Mesenchymal stem cell (in vitro differentiated cells and primary cell): ENCODE measurements at regions not wholly inside any gene's neighbourhood (a gene's known extent, or its start where the extent isn't known, plus 50 kb on each side); places are given as distances from the start of the nearest gene placed in this dataset.

Source experiments
- DNase-seq: peaks from one replicate; pipeline ENCODE4 v3.0.0-alpha.2; 2013
- H2AFZ ChIP-seq: one replicate; pipeline ENCODE4 v1.6.1; 2013; ENCODE audit warnings: low read depth, mild to moderate bottlenecking, control low read depth, inconsistent platforms, low read length, moderate library complexity
- H2AK5ac ChIP-seq: 2 replicates; pipeline ENCODE4 v1.6.1; 2013; ENCODE audit warnings: low read length, moderate library complexity, mild to moderate bottlenecking, inconsistent platforms; ENCODE audit not compliant: severe bottlenecking
- H2BK120ac ChIP-seq: one replicate; pipeline ENCODE4 v1.6.1; 2013; ENCODE audit warnings: low read depth, mild to moderate bottlenecking, inconsistent platforms, low read length, moderate library complexity
- H2BK12ac ChIP-seq, 2 experiments: one replicate each; pipeline ENCODE4 v1.6.1; 2013; ENCODE audit warnings: inconsistent platforms in 2 of 2, low read length in 2 of 2, mild to moderate bottlenecking in 2 of 2, moderate library complexity in 2 of 2, control low read depth in 1 of 2
- H2BK15ac ChIP-seq: one replicate; pipeline ENCODE4 v1.6.1; 2013; ENCODE audit warnings: mild to moderate bottlenecking, low read depth, inconsistent platforms; ENCODE audit not compliant: poor library complexity, severe bottlenecking
- H2BK5ac ChIP-seq: 2 replicates; pipeline ENCODE4 v1.6.1; 2013; ENCODE audit warnings: low read depth, mild to moderate bottlenecking, low read length, control low read depth, inconsistent platforms; ENCODE audit not compliant: poor library complexity, severe bottlenecking
- H3K14ac ChIP-seq, 2 experiments: one replicate each; pipeline ENCODE4 v1.6.1; 2013; ENCODE audit warnings: inconsistent platforms in 2 of 2, low read length in 2 of 2, control low read depth in 1 of 2, mild to moderate bottlenecking in 1 of 2, moderate library complexity in 1 of 2
- H3K18ac ChIP-seq, 2 experiments: one replicate each; pipeline ENCODE4 v1.6.1; 2013; ENCODE audit warnings: inconsistent platforms in 2 of 2, low read length in 2 of 2, control low read depth in 1 of 2, low read depth in 1 of 2, mild to moderate bottlenecking in 1 of 2
- H3K23ac ChIP-seq, 2 experiments: one replicate each; pipeline ENCODE4 v1.6.1; 2013; ENCODE audit warnings: inconsistent platforms in 2 of 2, low read length in 2 of 2, mild to moderate bottlenecking in 2 of 2, moderate library complexity in 2 of 2, control low read depth in 1 of 2
- H3K27ac ChIP-seq: 2 replicates; pipeline ENCODE4 v1.5.1; 2013; ENCODE audit warnings: mild to moderate bottlenecking, moderate library complexity, low read length, control low read depth, inconsistent platforms; ENCODE audit not compliant: poor library complexity, severe bottlenecking
- H3K27me3 ChIP-seq, 2 experiments: 2 replicates each; pipeline versions ENCODE4 v1.6.1 to v1.7.0; 2013; ENCODE audit warnings: low read length in 2 of 2, mild to moderate bottlenecking in 2 of 2, moderate library complexity in 2 of 2, control low read depth in 1 of 2, inconsistent platforms in 1 of 2; ENCODE audit not compliant: control insufficient read depth in 1 of 2, insufficient read depth in 1 of 2
- H3K36me3 ChIP-seq, 2 experiments: 2 replicates each; pipeline versions ENCODE4 v1.6.1 to v1.7.0; 2013; ENCODE audit warnings: low read length in 2 of 2, control low read depth in 1 of 2, inconsistent platforms in 1 of 2, low read depth in 1 of 2, mild to moderate bottlenecking in 1 of 2; ENCODE audit not compliant: insufficient read depth in 2 of 2, control insufficient read depth in 1 of 2
- H3K4ac ChIP-seq, 2 experiments: one replicate each; pipeline ENCODE4 v1.6.1; 2013; ENCODE audit warnings: inconsistent platforms in 2 of 2, low read length in 2 of 2, mild to moderate bottlenecking in 2 of 2, moderate library complexity in 2 of 2, control low read depth in 1 of 2, low read depth in 1 of 2
- H3K4me1 ChIP-seq: 2 replicates; pipeline ENCODE4 v1.6.1; 2013; ENCODE audit warnings: low read depth, low read length, control low read depth; ENCODE audit not compliant: control insufficient read depth, insufficient read depth
- H3K4me2 ChIP-seq: 2 replicates; pipeline ENCODE4 v1.6.1; 2013; ENCODE audit warnings: low read length, mild to moderate bottlenecking, inconsistent platforms; ENCODE audit not compliant: poor library complexity, severe bottlenecking
- H3K4me3 ChIP-seq, 2 experiments: 2 replicates each; pipeline versions ENCODE4 v1.5.1 to v1.7.0; 2013; ENCODE audit warnings: low read length in 2 of 2, mild to moderate bottlenecking in 2 of 2, control low read depth in 1 of 2, low read depth in 1 of 2; ENCODE audit not compliant: insufficient read depth in 1 of 2
- H3K79me1 ChIP-seq: replicated peaks from 2 replicates; pipeline ENCODE4 v1.6.1; 2013; ENCODE audit warnings: mild to moderate bottlenecking, control low read depth, low read length, inconsistent platforms; ENCODE audit not compliant: poor library complexity, severe bottlenecking
- H3K9ac ChIP-seq: 2 replicates; pipeline ENCODE4 v1.7.0; 2013; ENCODE audit warnings: mild to moderate bottlenecking, low read length, moderate library complexity
- H3K9me3 ChIP-seq: 2 replicates; pipeline ENCODE4 v1.7.0; 2013; ENCODE audit warnings: mild to moderate bottlenecking, low read length; ENCODE audit not compliant: control insufficient read depth
- H4K8ac ChIP-seq: one replicate; pipeline ENCODE4 v1.6.1; 2013; ENCODE audit warnings: inconsistent platforms, mild to moderate bottlenecking, low read length, moderate library complexity
- H4K91ac ChIP-seq: one replicate; pipeline ENCODE4 v1.6.1; 2013; ENCODE audit warnings: mild to moderate bottlenecking, low read length, inconsistent platforms
- WGBS: methylation state at CpG from one replicate; pipeline ENCODE4 v1.1.7; 2013; ENCODE audit warnings: mixed read lengths; 5-methylcytosine and 5-hydroxymethylcytosine counted together

GRCh38 chr18:11380968-11381367 is 228.4 kb upstream of the SLC35G4 start:
- Histone ChIP-seq H3K36me3 (peaks cover 0 to 2% of the 10 kb centered on the region in 2 experiments), H3K79me1 (no peaks in the 10 kb centered on the region), H3K4me2 (no peak overlapping the region), H3K4me3 (no peak overlapping the region), H3K9ac (no peak overlapping the region), H2BK12ac (no peak overlapping the region), H2AK5ac (no peak overlapping the region), H3K27ac (no peak overlapping the region), H3K14ac (no peak overlapping the region), H3K4me1 (no peaks in the 10 kb centered on the region), H3K18ac (no peak overlapping the region), H3K27me3 (no peaks in the 10 kb centered on the region), H3K23ac (no peak overlapping the region), H4K8ac (no peak overlapping the region), H2AFZ (no peak overlapping the region), H2BK15ac (no peak overlapping the region), H3K9me3 (no peaks in the 10 kb centered on the region), H3K4ac (no peak overlapping the region), H4K91ac (no peak overlapping the region), H2BK5ac (no peak overlapping the region), H2BK120ac (no peak overlapping the region)
- WGBS: 92% methylated on average over 3 of the region's 3 CpGs
- DNase-seq: no peak

- no peak overlapping the region for H3K27ac ChIP-seq
- no peak for DNase-seq
- WGBS: 97% methylated on average over 9 of the region's 10 CpGs
- no peaks in the 10 kb centered on the region for H3K27me3 ChIP-seq
- H3K9me3 ChIP-seq: no peaks in the 10 kb centered on the region
- H3K36me3 ChIP-seq: peaks cover 0 to 2% of the 10 kb centered on the region in 2 experiments
- H3K4me2 ChIP-seq: no peak overlapping the region
- no peak overlapping the region for H2BK5ac ChIP-seq
- H2AK5ac ChIP-seq: no peak overlapping the region
- no peak overlapping the region for H3K4ac ChIP-seq
- no peaks in the 10 kb centered on the region for H3K79me1 ChIP-seq
- H3K4me1 ChIP-seq: no peaks in the 10 kb centered on the region
- H3K23ac ChIP-seq: no peak overlapping the region
- H3K9ac ChIP-seq: no peak overlapping the region
- H4K8ac ChIP-seq: no peak overlapping the region
- no peak overlapping the region for H2AFZ ChIP-seq
- no peak overlapping the region for H3K18ac ChIP-seq
- H4K91ac ChIP-seq: no peak overlapping the region
- no peak overlapping the region for H2BK15ac ChIP-seq
- no peak overlapping the region for H2BK120ac ChIP-seq
- no peak overlapping the region for H3K14ac ChIP-seq
- no peak overlapping the region for H2BK12ac ChIP-seq
- H3K4me3 ChIP-seq: no peak overlapping the region
Measured at GRCh38 chr18:11379660-11380059, 229.7 kb upstream of the SLC35G4 start.

DNA sequence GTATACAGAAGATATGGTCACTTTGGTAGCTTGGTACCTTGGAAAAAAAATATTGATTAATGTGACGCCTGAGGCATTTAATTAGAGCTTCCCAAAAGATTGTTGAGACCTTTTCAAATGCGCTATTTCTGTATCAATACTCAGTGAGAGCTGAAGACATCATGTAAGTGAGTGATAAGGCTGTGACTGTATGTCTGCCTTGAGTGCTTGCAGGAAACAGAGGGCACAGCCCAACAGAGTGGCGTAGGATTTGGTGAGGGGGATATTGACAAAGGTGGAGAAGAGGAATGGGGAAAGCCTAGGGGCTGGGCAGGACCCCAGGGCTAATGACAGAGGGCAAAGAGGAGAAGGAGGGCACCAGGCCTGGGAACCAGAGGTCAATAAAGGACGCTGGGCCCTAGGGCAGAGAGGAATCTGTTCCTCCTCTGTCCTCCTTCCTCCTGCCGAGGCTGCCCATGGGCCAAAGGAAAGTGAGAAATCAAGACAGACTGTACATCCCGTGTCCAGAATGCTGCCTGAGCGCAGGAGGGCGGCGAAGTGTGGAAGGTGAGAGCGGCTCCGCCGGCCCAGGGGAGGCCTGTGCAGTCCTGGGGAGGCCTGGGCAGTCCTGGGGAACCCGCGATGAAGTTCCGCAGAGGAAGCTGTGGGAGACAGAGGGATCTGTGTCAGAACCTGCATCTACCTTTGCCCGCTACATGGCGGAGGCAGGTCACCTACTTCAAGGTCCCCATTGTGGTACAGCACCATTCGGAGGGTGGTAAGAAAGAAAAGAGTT is 228.6 kb upstream of the PIEZO2 start:
- no peak overlapping the region for H2BK120ac ChIP-seq
- peaks cover 0 to 2% of the 10 kb centered on the region in 2 experiments for H3K36me3 ChIP-seq
- H2BK5ac ChIP-seq: no peak overlapping the region
- H3K4me2 ChIP-seq: no peak overlapping the region
- H2BK15ac ChIP-seq: no peak overlapping the region
- no peak overlapping the region for H3K23ac ChIP-seq
- H4K91ac ChIP-seq: no peak overlapping the region
- H2AFZ ChIP-seq: no peak overlapping the region
- no peak overlapping the region for H3K4me3 ChIP-seq
- no peak overlapping the region for H3K18ac ChIP-seq
- H3K27me3 ChIP-seq: no peaks in the 10 kb centered on the region
- no peak for DNase-seq
- no peak overlapping the region for H4K8ac ChIP-seq
- no peak overlapping the region for H3K4ac ChIP-seq
- peak overlapping the region in 1 of 2 experiments; percentile 35 for H3K14ac ChIP-seq
- H3K4me1 ChIP-seq: no peaks in the 10 kb centered on the region
- no peak overlapping the region for H2AK5ac ChIP-seq
- H3K27ac ChIP-seq: no peak overlapping the region
- 91% methylated on average over 18 of the region's 18 CpGs for WGBS
- H3K79me1 ChIP-seq: no peaks in the 10 kb centered on the region
- H2BK12ac ChIP-seq: no peak overlapping the region
- no peak overlapping the region for H3K9ac ChIP-seq
- H3K9me3 ChIP-seq: no peaks in the 10 kb centered on the region

- H3K9me3 ChIP-seq: no peaks in the 10 kb centered on the region
- WGBS: no CpG with 5 or more reads among the region's 2 CpGs
Measured at GRCh38 chr18:11372163-11372562, 222.8 kb upstream of the PIEZO2 start.

More at GRCh38 chr18:11372163-11372562, 222.8 kb upstream of the PIEZO2 start:
- Histone ChIP-seq H4K91ac (no peak overlapping the region), H2BK120ac (no peak overlapping the region), H4K8ac (no peak overlapping the region), H2BK15ac (no peak overlapping the region), H3K4ac (no peak overlapping the region), H3K36me3 (no peaks in the 10 kb centered on the region), H3K4me2 (no peak overlapping the region), H2AFZ (no peak overlapping the region), H3K27ac (no peak overlapping the region), H3K79me1 (no peaks in the 10 kb centered on the region), H3K9ac (no peak overlapping the region), H3K27me3 (no peaks in the 10 kb centered on the region), H3K23ac (no peak overlapping the region), H2BK5ac (no peak overlapping the region), H3K18ac (no peak overlapping the region), H3K4me1 (no peaks in the 10 kb centered on the region), H3K4me3 (no peak overlapping the region), H3K14ac (no peak overlapping the region), H2AK5ac (no peak overlapping the region), H2BK12ac (no peak overlapping the region)
- DNase-seq: no peak
